ENCODE measurements at regions not wholly inside any gene's neighbourhood (a gene's known extent, or its start where the extent isn't known, plus 50 kb on each side); places are given as distances from the start of the nearest gene placed in this dataset.

- no peaks in the 10 kb centered on the region for H3K4me1 ChIP-seq
- no peaks in the 10 kb centered on the region for H3K9me3 ChIP-seq
- no peak overlapping the region for H3K4me3 ChIP-seq
- no peak for ATAC-seq (ENCODE audit: low FRiP score in 2 of 2)
- 64 to 71% methylated on average over 2 of the region's 2 CpGs for WGBS, 2 donors
- no peak overlapping the region for H3K27ac ChIP-seq
- no peak for DNase-seq
- no peak for TF ChIP-seq POLR2A (IDR thresholded peaks at IDR 0.05)
- no peak for TF ChIP-seq CTCF (IDR thresholded peaks at IDR 0.05)
- TF ChIP-seq EP300 (IDR thresholded peaks at IDR 0.05) = no peak
- TF ChIP-seq POLR2AphosphoS5 (IDR thresholded peaks at IDR 0.05) = no peak
- no peaks in the 10 kb centered on the region for H3K36me3 ChIP-seq
- H3K27me3 ChIP-seq = no peaks in the 10 kb centered on the region
Observed at GRCh38 chr4:32958586-32958985, 2238.4 kb downstream of the PCDH7 start.

GRCh38 chr4:32962100-32962499, 2241.9 kb downstream of the PCDH7 start:
- Histone ChIP-seq H3K36me3 (no peaks in the 10 kb centered on the region), H3K27ac (no peak overlapping the region), H3K27me3 (no peaks in the 10 kb centered on the region), H3K9me3 (no peaks in the 10 kb centered on the region), H3K4me1 (no peaks in the 10 kb centered on the region), H3K4me3 (no peak overlapping the region)
- WGBS, 2 donors = 77 to 83% methylated on average over 2 of the region's 2 CpGs
- no peak for DNase-seq
- no peak for ATAC-seq (ENCODE audit: low FRiP score in 2 of 2)
- TF ChIP-seq CTCF (IDR thresholded peaks at IDR 0.05) (no peak), EP300 (IDR thresholded peaks at IDR 0.05) (no peak), POLR2A (IDR thresholded peaks at IDR 0.05) (no peak), POLR2AphosphoS5 (IDR thresholded peaks at IDR 0.05) (no peak)

- Histone ChIP-seq H3K9me3 (no peaks in the 10 kb centered on the region), H3K27ac (no peak overlapping the region), H3K36me3 (no peaks in the 10 kb centered on the region), H3K4me3 (no peak overlapping the region), H3K4me1 (no peaks in the 10 kb centered on the region), H3K27me3 (no peaks in the 10 kb centered on the region)
- TF ChIP-seq POLR2A (IDR thresholded peaks at IDR 0.05) (no peak), CTCF (IDR thresholded peaks at IDR 0.05) (no peak), EP300 (IDR thresholded peaks at IDR 0.05) (no peak), POLR2AphosphoS5 (IDR thresholded peaks at IDR 0.05) (no peak)
- no peak for DNase-seq
- ATAC-seq (ENCODE audit: low FRiP score in 2 of 2) = no peak
Observed at GRCh38 chr4:32985256-32985655, 2265.1 kb downstream of the PCDH7 start.

GRCh38 chr4:32986236-32986635, 2266.1 kb downstream of the PCDH7 start:
- no peak for ATAC-seq (ENCODE audit: low FRiP score in 2 of 2)
- Histone ChIP-seq H3K27ac (no peak overlapping the region), H3K36me3 (no peaks in the 10 kb centered on the region), H3K9me3 (no peaks in the 10 kb centered on the region), H3K4me3 (no peak overlapping the region), H3K4me1 (no peaks in the 10 kb centered on the region), H3K27me3 (no peaks in the 10 kb centered on the region)
- DNase-seq = no peak
- 48 to 58% methylated on average over 1 of the region's 1 CpG for WGBS, 2 donors
- TF ChIP-seq POLR2AphosphoS5 (IDR thresholded peaks at IDR 0.05) = no peak
- TF ChIP-seq POLR2A (IDR thresholded peaks at IDR 0.05) = no peak
- no peak for TF ChIP-seq EP300 (IDR thresholded peaks at IDR 0.05)
- no peak for TF ChIP-seq CTCF (IDR thresholded peaks at IDR 0.05)

- TF ChIP-seq EP300 (IDR thresholded peaks at IDR 0.05) = no peak
- no peak for TF ChIP-seq POLR2A (IDR thresholded peaks at IDR 0.05)
- TF ChIP-seq CTCF (IDR thresholded peaks at IDR 0.05) = no peak
- no peak for TF ChIP-seq POLR2AphosphoS5 (IDR thresholded peaks at IDR 0.05)
- no peak for ATAC-seq (ENCODE audit: low FRiP score in 2 of 2)
- Histone ChIP-seq H3K27ac (no peak overlapping the region), H3K36me3 (no peaks in the 10 kb centered on the region), H3K27me3 (no peaks in the 10 kb centered on the region), H3K4me3 (no peak overlapping the region), H3K4me1 (no peaks in the 10 kb centered on the region), H3K9me3 (no peaks in the 10 kb centered on the region)
- no peak for DNase-seq
- 86 to 95% methylated on average over 2 of the region's 2 CpGs for WGBS, 2 donors
Observed at GRCh38 chr4:32987111-32987510, 2266.9 kb downstream of the PCDH7 start.
